ENCODE measurements at regions not wholly inside any gene's neighbourhood (a gene's known extent, or its start where the extent isn't known, plus 50 kb on each side); places are given as distances from the start of the nearest gene placed in this dataset.

DNA sequence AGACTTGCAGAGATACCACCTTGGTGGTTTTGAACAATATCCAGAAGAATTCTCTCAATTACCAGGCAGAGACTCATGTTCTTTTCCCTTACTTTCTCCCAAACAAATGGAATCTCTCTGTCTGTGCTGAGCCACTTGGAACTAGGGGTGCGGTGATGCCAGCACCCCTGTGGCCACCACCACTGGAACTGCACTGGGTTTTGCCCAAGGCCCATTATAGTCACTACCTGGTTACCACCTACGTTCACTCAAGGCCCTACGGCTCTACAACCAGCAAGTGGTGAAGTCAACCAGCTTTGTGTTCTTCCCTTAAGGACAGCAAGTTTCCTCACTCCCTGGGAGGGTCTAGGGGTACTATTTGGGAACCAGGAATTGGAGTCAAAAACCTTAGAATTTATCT is 1183.7 kb downstream of the FSTL5 start:
- DNase-seq (ENCODE audit: low spot score): no peak

DNA sequence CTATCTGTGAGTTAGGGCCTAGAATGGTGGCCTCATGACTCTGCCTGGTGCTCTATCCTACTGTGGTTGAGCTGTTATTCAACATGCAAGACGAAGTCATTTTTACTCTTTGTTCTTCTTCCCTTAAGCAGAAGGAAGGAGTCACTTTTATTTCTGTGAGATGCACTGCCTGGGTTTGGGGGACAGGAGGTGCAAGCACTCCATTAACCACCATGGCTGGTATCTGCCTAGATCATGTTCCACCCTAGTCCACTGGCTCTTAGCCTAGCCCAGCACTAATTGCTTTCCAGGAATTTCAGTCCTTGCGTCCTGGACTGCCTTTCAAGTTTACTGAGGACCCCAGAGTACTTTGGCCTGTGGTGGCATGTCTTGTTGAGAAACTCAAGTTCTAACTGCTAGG is 1182.7 kb downstream of the FSTL5 start:
- no peak for DNase-seq (ENCODE audit: low spot score)

- DNase-seq (ENCODE audit: low spot score): no peak
These were observed 1180.8 kb downstream of the FSTL5 start for GRCh38 chr4:160983035-160983434.

DNA sequence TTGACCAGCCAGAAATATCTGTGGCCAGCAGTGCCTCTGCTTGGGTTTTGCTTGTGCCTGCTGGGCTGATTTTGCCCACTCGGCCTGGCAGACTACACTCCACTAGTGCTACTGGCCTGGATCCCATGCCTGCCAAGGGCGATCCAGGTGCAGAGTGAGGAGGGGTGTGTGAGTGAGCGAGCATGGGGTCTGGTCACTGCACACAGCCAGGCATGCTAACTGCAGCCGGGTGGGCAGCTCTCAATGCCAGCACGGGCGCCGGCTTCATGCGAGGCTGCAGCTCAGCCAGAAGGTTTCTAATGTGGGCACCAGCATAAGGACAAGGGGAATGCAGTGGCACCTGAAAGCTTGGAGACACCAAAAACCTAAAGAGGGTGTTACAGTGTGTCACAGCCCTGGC is 1161.4 kb downstream of the FSTL5 start:
- no peak for DNase-seq (ENCODE audit: low spot score)

DNA sequence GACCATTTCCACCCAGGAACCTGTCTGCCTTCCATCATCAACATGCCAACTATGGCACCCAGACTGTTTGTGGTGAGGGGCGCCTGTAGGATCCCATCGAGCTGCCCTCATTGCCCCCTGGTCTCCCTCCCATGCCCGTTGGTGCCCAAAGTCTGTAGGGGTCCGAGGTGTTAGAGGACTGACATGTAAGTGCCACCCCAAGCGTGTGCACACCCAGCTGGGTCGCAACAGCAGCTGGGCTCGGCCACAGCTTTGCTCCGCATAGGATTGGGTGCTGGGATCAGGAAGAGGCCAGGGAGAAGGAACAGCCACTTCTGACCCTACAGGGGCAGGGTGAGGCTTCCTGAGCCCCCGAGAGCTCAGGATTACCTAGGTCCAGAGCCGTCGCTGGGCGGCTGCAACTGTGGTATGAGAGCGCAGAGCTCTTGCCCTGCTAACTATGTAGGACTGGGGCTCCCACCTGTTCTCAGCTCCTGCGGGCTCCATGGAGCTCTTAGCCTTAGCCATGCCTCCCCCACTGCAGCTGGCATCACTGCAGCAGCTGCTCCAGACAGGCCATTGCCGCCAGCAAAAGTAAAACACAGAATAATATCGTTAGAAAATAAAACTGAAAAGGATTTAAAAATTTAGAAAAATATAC is 1160.3 kb downstream of the FSTL5 start:
- no peak for DNase-seq (ENCODE audit: low spot score)

DNA sequence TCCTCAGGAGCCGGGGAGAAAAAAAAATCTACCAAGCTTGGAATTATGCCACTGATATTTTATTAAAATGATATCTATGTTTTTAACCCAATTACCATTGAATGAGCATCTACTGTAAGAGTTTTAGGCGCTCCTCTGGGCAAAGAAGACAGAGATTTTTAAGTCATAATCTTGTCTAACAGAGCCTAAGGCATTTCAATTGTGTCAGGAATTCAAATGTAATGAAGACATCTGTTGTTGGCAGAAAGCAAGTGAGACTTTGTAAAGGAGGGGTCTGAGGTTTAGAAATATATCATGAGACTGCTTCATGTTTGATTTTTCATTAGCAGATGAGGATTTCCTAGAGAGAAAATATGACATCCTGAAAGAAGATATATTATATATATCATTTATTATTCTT is 1158.1 kb downstream of the FSTL5 start:
- DNase-seq (ENCODE audit: low spot score): no peak

GRCh38 chr4:161008527-161008926 is 1155.3 kb downstream of the FSTL5 start:
- DNase-seq (ENCODE audit: low spot score): no peak

DNA sequence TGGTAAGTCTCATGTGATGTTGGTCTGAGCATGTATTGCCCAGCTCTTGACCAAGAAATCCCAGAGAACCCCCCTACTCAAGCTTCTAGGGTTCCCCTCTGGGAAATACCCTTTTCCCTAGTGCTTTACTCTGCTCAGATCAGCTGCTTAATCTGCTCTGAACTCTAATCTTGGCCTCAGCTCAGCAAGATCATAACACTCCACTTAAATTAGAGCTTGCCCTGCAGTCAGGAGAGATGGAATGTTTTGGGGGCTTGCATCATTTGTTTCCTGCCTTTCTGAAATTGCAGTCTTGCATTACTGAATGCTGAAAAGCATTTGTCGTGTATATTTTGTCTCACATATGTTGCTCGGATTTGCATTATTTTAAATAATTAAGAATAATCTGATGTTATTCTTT is 1153.6 kb downstream of the FSTL5 start:
- no peak for DNase-seq (ENCODE audit: low spot score)
